ENCODE measurements at regions not wholly inside any gene's neighbourhood (a gene's known extent, or its start where the extent isn't known, plus 50 kb on each side); places are given as distances from the start of the nearest gene placed in this dataset.

- TF ChIP-seq CTCF (optimal IDR thresholded peaks at IDR 0.05 in 1 of 3, IDR thresholded peaks at IDR 0.05 in 1 of 3, conservative IDR thresholded peaks at IDR 0.05 in 1 of 3; ENCODE audit: extremely low read depth in 1 of 3, insufficient read depth in 2 of 3, low read length in 3 of 3) = no peak
- TF ChIP-seq EZH2 (IDR thresholded peaks at IDR 0.05; ENCODE audit: low read length) = no peak
Measured at GRCh38 chr9:25374281-25374680, 304.0 kb downstream of the TUSC1 start.
